22Rv1 (cell line): ENCODE measurements at regions not wholly inside any gene's neighbourhood (a gene's known extent, or its start where the extent isn't known, plus 50 kb on each side); places are given as distances from the start of the nearest gene placed in this dataset.

ENCODE experiments used
- H3K27ac ChIP-seq: fragments of 450-650 bp; 2 replicates; pipeline ENCODE4 v1.5.1; 2017
- CTCF ChIP-seq: fragments of 450-650 bp; IDR thresholded peaks from 2 replicates; pipeline ENCODE4 v1.5.1; 2017; ENCODE audit warnings: mild to moderate bottlenecking
- ZFX ChIP-seq: fragments of 450-650 bp; IDR thresholded peaks from 2 replicates; pipeline ENCODE4 v1.6.1; 2017; ENCODE audit warnings: antibody characterized with exemption, borderline replicate concordance

GRCh38 chr20:11411765-11412164, 505.9 kb upstream of the BTBD3 start:
- TF ChIP-seq CTCF (peak; percentile 19; the same call in 1 of the 2 replicates), ZFX (no peak)
- H3K27ac ChIP-seq: peak overlapping the region; percentile 51

DNA sequence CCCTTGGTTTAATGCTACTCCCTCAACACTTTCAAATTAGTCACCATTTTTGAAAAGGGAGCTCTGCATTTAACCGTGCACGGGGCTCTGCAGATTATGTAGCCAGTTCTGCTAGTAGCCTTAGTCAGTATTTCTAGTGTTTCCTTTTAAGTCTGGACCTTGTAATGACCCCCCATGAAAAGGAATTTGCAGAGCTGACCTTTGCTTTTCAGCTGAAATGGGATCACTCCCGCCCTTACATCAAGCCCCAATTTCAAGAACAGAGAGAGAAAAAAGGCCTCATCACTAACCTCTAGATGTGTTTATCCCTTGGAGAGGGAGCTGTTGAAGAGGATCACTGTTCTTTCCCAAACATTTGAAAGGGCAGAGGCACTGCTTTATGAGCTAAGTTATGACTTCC, 490.7 kb upstream of the BTBD3 start:
- no peak overlapping the region for H3K27ac ChIP-seq
- TF ChIP-seq ZFX (no peak), CTCF (no peak)

- no peak for TF ChIP-seq ZFX
- no peak for TF ChIP-seq CTCF
- H3K27ac ChIP-seq: no peak overlapping the region
Observed at GRCh38 chr20:11429168-11429567, 488.5 kb upstream of the BTBD3 start.

DNA sequence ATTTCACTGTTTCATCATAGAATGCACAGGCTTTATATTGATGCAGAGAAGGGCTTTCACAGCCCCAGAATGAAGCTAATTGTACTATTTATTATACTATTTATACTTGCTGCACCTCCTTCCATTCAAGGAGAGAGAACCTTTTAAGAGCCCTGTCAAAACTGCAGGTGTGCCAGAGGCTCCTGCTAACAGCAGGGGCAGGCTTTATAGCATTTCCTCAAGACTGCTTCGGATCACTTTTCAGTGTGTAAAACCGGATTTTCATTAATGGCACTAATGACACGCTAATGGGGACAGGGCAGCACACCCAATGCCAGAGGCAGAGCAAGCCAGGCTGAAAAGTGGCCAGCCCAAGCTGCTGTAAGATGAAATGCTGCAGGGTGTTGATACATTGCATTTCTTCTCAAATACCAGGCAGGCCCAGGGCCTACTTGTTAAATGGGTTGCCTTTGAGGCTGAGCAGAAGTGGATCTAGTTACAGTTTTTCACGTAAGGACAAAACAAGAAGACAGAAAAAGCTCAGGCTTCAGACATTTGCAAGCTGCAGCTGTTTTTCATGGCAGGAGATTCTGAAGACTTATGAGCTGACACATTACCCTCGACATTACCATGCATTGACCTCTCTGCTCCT, 487.7 kb upstream of the BTBD3 start:
- H3K27ac ChIP-seq: no peak overlapping the region
- TF ChIP-seq ZFX: no peak
- no peak for TF ChIP-seq CTCF

GRCh38 chr20:11430652-11431051, 487.0 kb upstream of the BTBD3 start:
- TF ChIP-seq CTCF (no peak), ZFX (no peak)

DNA sequence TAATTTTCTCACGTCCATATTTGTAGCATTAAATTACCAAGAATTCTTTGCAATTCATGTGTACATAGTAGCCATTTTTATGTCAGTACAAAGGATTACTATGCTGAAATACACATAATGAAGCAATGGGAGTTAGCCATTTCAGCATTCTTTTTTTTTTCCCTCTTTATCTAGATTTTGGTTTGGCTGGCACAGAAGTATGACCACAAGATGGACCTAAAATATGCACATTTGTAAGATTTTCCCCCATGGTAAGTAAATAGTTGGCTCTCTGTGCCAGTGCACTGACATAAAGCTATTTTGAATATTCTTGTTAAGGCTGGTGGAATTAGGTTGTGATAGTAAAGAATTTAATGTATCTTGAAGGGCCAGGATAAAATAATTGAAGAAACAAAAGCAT, 486.1 kb upstream of the BTBD3 start:
- no peak overlapping the region for H3K27ac ChIP-seq
- TF ChIP-seq ZFX: no peak
- TF ChIP-seq CTCF: no peak

More at GRCh38 chr20:11430652-11431051, 487.0 kb upstream of the BTBD3 start:
- H3K27ac ChIP-seq: no peak overlapping the region

DNA sequence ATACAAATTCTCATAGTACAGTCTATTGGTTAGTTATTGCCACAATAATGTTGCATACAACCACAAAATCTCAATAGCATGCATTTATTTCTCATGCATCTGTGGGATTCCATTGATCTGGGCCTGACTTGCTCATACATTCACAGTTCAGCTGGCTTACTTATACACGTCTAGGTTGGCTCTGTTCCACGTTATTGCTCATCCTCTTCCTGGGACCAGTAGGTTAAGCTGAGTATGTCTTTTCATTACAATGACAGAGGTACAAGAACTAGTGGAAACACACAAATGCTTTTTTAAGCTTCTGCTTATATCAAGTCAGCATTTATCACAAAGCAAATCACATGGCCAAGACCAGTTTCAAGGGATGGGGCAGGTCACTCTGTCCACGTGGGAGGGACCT, 485.3 kb upstream of the BTBD3 start:
- no peak for TF ChIP-seq ZFX
- no peak overlapping the region for H3K27ac ChIP-seq
